Jurkat, Clone E6-1 (cell line): ENCODE measurements at regions not wholly inside any gene's neighbourhood (a gene's known extent, or its start where the extent isn't known, plus 50 kb on each side); places are given as distances from the start of the nearest gene placed in this dataset.
"Not testable (repeated sequence)": the region's sequence is repeated elsewhere in the genome, so short reads cannot be mapped to it uniquely, and the experiment has no call there.

Experiments
- DNase-seq: peaks from one replicate; pipeline ENCODE4 v3.0.0-alpha.2; 2011; ENCODE audit warnings: low read depth, low spot score
- H3K4me3 ChIP-seq: 2 replicates; pipeline ENCODE4 v1.5.1; 2011; ENCODE audit warnings: mild to moderate bottlenecking, low read length, control low read depth, moderate library complexity

- DNase-seq: no peak
- no peak overlapping the region for H3K4me3 ChIP-seq
These were observed 688.0 kb upstream of the CTNND2 start for GRCh38 chr5:12592228-12592627.

- H3K4me3 ChIP-seq: no peak overlapping the region
- no peak for DNase-seq
These were observed 682.2 kb upstream of the CTNND2 start for GRCh38 chr5:12586406-12586805.

GRCh38 chr5:12578803-12579202 lies 674.6 kb upstream of the CTNND2 start:
- not testable (repeated sequence) for H3K4me3 ChIP-seq, DNase-seq

GRCh38 chr5:12576953-12577352 lies 672.7 kb upstream of the CTNND2 start:
- not testable (repeated sequence) for H3K4me3 ChIP-seq, DNase-seq

GRCh38 chr5:12574298-12575093 lies 670.2 kb upstream of the CTNND2 start:
- H3K4me3 ChIP-seq, DNase-seq: not testable (repeated sequence)

GRCh38 chr5:12573916-12574297 lies 669.7 kb upstream of the CTNND2 start:
- DNase-seq, H3K4me3 ChIP-seq: not testable (repeated sequence)

- no peak overlapping the region for H3K4me3 ChIP-seq
- no peak for DNase-seq
These were observed 666.4 kb upstream of the CTNND2 start for GRCh38 chr5:12570688-12571087.

GRCh38 chr5:12566441-12566840 lies 662.2 kb upstream of the CTNND2 start:
- no peak overlapping the region for H3K4me3 ChIP-seq
- DNase-seq: no peak

- no peak for DNase-seq
- H3K4me3 ChIP-seq: no peak overlapping the region
These were observed 652.8 kb upstream of the CTNND2 start for GRCh38 chr5:12557012-12557411.

GRCh38 chr5:12526113-12526512 lies 621.9 kb upstream of the CTNND2 start:
- DNase-seq: no peak
- H3K4me3 ChIP-seq: no peak overlapping the region

GRCh38 chr5:12522116-12522515 lies 617.9 kb upstream of the CTNND2 start:
- DNase-seq: no peak
- no peak overlapping the region for H3K4me3 ChIP-seq

GRCh38 chr5:12504983-12505382 lies 600.7 kb upstream of the CTNND2 start:
- DNase-seq, H3K4me3 ChIP-seq: not testable (repeated sequence)

- DNase-seq: no peak
- H3K4me3 ChIP-seq: no peak overlapping the region
These were observed 583.9 kb upstream of the CTNND2 start for GRCh38 chr5:12488161-12488560.

GRCh38 chr5:12480487-12480886 lies 576.2 kb upstream of the CTNND2 start:
- no peak overlapping the region for H3K4me3 ChIP-seq
- DNase-seq: no peak

- DNase-seq: no peak
- no peak overlapping the region for H3K4me3 ChIP-seq
These were observed 573.3 kb upstream of the CTNND2 start for GRCh38 chr5:12477554-12477953.

- DNase-seq: no peak
- H3K4me3 ChIP-seq: no peak overlapping the region
These were observed 563.6 kb upstream of the CTNND2 start for GRCh38 chr5:12467799-12468198.

GRCh38 chr5:12460493-12461261 lies 556.4 kb upstream of the CTNND2 start:
- H3K4me3 ChIP-seq: no peak overlapping the region
- DNase-seq: no peak

- no peak for DNase-seq
- no peak overlapping the region for H3K4me3 ChIP-seq
These were observed 555.1 kb upstream of the CTNND2 start for GRCh38 chr5:12459326-12459725.

- H3K4me3 ChIP-seq: no peak overlapping the region
- DNase-seq: no peak
These were observed 514.8 kb upstream of the CTNND2 start for GRCh38 chr5:12419075-12419474.

- H3K4me3 ChIP-seq: no peak overlapping the region
- DNase-seq: no peak
These were observed 509.3 kb upstream of the CTNND2 start for GRCh38 chr5:12413585-12413984.

GRCh38 chr5:12413075-12413474 lies 508.8 kb upstream of the CTNND2 start:
- no peak overlapping the region for H3K4me3 ChIP-seq
- DNase-seq: no peak
